Inflammatory macrophage treated with lipopolysaccharide for 4 hours (primary cell): ENCODE measurements at regions not wholly inside any gene's neighbourhood (a gene's known extent, or its start where the extent isn't known, plus 50 kb on each side); places are given as distances from the start of the nearest gene placed in this dataset.
A peak's percentile ranks its signal among the peaks of the same experiment; 100 is the strongest.
"Not testable (repeated sequence)": the region's sequence is repeated elsewhere in the genome, so short reads cannot be mapped to it uniquely, and the experiment has no call there.

ENCODE experiments used
- DNase-seq: peaks from one replicate; pipeline ENCODE4 v3.0.0-alpha.2; 2020

DNA sequence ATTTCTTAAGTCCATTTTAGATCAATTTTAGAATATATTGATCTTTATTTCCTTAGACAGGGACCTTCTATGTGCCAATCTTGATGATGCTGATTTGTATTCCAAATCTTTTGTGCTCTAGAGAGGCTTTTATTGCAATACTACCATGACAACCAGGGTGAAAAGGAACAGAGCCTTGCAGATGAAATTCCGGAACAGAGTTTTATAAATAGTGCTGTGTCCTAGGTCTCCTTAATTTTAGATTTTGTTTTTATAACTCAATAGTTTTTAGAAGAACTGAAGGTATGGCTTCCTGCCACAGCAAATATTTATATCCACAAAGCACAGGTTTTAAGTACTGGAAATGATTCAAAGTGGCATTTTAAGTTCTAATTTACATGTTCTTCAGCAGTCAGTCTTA is 160.2 kb downstream of the PMAIP1 start:
- DNase-seq = no peak

DNA sequence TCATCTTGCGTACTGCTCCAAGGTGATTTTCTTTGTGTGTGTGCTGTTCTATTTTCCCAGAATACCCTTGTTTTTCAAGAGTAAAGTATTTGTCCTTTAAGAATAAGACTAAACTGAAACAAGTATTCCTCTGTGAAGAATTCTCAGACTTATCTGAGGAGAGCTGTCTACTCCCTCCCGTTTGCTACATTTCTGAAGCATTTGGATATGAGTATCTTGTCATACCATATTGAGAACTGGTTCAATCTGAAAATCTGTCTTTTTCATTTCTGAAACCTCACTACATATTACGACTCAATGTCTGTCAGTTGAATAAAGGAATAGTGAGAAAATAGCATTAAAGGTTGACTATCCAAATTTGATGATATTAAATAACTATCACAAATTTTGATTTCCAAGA is 159.4 kb downstream of the PMAIP1 start:
- no peak for DNase-seq

DNA sequence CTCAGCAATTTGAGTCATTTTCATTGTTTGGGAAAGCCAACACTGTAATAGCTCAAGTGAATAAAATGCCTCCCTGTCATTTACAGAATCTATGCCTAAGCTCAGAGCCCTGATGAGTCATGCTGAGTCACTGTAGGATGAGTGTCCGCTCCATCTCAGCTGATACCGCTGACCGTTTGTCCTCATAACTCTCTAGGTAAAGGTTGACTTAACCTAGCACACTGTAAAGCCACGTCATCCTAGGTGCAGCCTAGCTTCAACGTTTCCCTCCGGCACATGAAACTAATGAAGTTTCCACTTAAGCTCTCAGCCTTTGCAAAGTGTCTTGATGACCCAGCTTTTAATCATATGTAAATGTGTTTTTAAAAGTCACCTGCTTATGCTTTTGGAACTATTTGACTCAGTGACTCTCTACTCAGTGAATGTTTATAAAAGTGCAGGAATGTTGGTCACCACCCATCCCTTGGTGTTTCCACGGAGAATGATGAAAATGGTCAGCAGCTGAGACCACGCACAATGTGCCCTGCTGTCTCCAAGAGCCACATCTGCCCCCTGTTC is 154.0 kb downstream of the PMAIP1 start:
- no peak for DNase-seq

DNA sequence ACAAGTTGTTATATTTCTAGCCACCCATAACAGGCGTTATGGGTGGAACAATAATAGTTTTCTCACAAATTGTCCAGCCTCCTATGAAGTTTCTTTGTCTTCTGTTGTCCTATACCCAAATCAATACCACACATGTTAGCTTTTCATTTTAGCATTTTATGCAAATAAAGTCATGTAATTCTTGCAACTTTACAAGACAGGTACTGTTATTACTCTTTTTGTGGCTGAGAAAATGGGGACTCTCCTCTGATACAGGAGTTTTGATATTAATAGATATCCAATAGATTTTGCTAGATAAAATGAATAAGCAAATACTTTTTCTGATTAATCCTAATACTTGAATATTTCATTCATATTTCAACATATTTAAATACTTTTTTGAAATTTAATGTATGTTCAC is 151.0 kb downstream of the PMAIP1 start:
- no peak for DNase-seq

DNA sequence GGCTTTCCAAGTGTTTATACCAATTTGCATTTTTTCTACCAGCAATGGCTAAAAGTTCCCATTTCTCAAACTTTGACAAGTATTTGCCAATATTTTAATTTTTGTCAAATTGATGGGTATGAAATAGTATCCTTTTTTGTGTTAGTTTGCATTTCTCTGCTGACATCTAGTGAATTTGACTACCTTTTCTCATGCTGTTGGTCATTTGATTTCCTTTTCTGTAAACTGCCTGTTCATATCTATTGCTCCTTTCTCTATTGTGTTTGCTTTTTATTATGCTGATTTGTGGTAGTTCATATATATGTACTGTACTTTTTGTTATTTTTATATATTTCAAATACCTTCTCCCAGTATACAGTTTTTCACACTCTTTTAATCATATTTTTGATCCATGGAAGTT is 149.4 kb downstream of the PMAIP1 start:
- no peak for DNase-seq

DNA sequence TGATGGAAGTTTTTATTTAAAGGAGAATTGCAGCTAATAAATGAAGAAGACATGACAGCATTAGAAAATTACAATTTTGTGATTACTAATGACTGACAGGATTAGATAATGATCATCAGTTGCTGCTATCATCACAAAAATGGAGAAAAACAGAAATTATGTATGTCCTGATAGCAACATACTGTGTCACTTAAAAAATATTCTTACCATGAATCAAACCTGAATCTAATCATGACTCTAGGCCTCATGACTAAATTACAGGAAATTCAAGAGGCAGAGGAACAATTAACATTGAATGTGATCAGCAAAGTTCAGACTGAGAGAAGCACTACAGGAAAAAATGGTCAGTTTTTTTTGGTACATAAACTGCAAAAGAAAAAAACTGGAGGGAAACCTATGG is 147.8 kb downstream of the PMAIP1 start:
- DNase-seq = no peak

DNA sequence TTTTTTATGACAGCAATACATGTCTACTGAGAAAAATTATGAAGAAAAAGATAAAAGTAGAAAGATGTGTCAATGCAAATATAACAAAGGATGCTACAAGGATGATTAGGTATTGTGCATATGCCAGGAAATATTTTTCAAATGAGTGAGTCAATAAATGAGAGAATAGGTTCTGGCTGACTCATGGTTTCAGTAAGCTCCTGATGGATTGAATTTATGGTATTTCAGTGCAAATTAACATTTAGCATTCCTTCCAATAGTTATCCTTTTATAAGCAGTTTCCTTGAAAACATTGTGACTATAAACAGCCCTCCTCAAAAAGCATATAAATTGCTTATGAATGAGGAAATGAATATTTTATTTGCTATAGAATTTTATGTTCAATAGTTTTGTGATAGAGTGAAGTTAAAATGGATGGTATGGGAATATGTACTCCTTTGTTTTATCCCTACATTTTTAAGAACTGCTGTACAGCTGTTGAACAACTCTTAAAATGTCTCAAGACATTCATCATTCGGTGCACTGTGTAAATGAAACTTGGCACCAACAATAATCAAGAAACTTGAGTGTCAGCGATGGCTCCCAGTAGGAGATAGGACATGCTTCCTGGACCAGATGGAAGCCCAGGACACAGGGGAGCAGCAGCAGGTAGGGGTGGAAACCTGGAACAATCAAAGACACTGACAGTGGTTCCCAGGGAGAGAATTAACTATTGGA is 144.7 kb downstream of the PMAIP1 start:
- DNase-seq = no peak

DNA sequence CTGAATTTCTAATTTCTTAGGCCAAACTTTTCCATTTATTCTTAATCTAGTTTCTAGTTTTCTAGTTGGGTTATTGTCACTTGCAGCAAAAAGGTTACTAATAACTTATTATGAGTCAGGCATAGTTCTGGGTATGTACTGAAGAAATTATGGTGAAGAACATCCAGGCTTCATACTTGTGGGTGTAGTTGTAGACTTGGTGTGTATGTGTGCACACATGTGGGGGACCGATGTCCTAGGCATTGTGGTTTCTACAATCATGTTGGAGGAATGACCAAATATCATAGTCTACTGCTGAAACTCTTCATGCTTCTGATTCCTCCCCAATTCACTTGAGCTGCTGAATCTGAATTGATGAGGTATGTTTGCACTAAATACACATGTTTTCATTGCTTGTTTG is 141.2 kb downstream of the PMAIP1 start:
- DNase-seq = no peak

DNA sequence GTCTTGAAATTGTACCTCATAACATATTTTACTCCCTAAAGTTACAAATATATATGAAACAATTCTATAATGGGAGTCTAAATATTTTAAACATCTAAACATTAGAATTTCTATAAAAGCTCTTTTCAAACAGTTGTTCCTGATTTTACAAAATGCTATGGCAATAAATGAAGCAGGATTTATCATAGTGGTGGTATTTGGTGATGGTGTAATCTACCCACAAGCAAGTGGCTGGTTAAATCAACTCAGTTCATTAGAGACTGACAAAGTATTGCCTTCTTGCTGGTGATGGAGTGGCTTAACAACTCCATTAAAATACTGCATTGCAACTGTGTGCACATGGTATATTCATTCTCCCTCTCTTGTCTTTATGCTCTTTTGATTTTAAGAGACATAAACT is 138.9 kb downstream of the PMAIP1 start:
- no peak for DNase-seq

DNA sequence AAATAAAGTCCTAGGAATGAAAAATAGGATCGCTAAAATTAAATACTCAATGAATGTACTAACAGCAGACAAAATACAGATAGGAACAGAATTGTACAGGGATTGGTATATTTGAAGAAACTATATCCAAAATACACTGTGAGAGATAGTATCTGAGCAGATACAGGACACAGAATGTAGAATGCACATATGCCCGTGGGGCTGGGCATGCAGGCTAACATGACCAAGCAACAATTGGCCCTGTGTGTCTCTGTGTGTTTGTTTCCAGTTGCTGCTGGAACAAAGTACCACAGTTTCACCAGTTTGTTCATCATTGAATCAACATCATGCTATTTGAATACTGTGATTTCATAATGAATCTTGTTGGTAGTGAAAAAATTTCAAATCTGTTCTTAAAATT is 127.6 kb downstream of the PMAIP1 start:
- DNase-seq = no peak

DNA sequence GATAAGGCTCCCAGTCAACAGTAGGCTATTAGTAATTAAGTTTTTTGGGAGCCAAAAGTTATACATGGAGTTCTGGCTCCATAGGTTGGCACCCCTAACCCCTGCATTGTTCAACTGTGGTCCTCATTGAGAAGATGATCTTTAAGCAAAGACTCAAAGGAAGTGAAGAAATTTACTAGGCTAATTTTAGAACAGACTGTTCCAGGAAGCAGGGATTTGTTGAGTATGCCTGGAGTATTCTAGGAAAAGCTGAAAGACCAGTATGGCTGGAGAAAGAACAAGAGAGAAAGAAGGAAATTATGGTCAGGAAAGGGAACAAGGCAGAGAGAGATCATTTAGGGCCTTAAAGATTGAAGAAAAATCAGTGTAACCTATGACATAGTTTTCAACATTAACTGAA is 125.1 kb downstream of the PMAIP1 start:
- DNase-seq = no peak

DNA sequence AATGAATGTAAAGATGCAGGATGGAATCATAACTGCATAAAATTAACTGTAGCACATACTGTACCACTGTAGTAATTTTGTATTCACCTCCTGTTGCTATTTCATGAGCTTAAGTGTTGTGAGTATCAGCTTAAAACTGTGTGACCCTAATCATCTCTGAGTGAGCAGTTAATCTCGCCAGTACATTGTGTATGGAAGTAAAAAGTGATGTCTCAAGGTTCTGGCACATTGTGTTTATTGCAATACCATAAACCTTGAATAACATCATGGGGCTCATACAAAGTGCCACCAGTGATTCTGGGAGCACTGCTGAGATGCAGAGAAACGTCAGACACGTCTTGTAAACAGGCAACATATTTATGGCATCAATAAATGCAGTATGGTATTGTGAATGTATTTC is 124.5 kb downstream of the PMAIP1 start:
- no peak for DNase-seq

DNA sequence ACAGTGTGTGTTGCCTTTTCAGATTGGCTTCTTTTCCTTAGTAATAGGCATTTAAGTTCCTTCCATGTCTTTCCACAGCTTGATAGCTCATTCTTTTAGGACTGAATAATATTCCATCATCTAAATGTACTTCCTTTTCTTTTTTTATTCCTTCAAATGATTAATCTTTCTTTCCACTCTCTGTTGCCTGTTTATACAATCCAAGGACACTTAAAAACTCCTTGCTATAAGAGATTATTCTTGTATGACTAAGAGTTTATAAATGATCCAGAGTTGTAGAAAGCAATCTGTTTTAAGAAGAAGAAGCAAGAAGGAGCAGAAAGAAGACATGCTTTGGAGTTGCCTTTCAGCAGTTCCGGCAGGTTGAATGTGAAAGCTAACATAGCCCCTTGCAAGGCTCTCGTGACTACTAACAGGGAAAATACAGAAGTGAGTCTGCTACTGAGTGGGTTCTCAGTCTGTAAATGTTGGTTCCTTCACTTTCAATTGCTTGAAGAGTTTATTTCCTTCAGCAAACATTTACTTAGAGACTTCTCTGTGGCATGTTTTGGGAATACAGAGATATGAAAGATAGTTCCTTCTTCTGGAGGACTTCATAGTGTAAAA is 123.0 kb downstream of the PMAIP1 start:
- peak; percentile 1 for DNase-seq

DNA sequence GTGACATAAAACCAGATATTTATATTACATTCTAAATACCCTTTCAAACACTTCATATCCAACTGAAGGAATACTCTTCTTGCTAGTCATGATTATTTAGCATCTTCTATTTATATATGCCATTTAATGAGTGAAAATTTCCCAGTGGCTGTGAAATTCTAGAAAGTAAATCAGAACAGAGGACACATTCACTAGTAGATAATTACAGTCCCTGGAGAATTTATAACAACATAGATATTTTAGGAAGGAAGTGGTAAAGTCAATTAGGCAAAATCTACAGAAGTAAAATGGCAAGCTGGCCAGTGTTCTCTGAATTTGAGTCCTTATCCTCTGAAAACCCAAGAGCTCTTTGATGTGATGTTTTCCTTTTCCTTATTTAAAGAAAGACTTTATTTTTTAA is 121.8 kb downstream of the PMAIP1 start:
- DNase-seq = no peak

DNA sequence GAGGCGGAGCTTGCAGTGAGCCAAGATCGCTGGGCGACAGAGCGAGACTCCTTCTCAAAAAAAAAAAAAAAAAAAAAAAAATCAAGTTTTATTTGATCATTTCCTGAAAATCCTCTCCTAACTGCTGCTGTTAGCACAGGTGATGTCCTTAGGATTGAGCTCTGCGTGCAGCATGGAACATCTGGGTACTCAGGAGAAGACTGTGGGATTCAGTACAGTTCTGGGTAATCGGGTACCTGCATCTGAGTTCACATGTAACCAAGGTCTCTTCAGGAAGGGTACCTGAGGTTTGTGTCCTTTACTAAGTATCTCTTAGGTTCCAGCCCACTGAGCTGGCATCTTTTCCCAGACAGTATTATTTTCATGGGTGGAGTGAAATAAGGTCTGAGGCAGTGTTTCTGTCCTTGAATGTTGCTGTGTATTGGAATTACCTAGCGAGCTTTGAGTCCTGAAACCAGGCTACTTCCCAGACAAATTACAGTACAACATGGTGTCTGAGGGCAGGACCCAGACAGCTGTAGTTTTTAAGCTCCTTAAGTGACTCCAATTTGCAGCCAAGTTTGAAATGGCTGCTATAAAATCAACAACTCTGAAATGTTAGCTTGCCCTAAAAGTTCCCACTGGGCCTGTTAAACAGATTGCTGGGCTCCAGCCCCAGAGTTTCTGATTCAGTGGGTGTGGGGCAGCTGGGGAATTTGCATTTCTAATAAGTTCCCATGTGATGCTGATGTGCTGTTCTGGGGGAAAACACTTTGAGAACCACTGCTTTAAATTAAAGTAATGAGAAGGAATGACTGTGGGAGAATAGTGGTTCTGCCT is 120.5 kb downstream of the PMAIP1 start:
- no peak for DNase-seq

DNA sequence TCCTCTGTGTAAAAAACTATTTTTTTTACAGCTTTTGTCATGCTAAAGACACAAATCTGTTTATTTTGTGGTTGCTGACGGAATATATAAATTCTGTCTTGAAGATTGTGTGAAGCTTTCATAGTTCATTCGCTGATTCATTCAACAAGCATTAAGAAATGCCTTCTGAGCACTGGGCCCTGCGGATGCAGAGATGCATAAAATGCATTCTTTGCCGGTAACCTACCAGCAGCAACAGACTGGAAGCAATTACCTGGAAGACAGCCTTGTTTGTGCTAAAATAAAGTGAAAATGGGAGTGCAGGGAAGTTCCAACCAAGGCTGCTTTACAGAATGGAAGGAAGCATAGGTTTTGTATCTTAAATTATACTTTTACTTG is 119.7 kb downstream of the PMAIP1 start:
- DNase-seq = no peak

DNA sequence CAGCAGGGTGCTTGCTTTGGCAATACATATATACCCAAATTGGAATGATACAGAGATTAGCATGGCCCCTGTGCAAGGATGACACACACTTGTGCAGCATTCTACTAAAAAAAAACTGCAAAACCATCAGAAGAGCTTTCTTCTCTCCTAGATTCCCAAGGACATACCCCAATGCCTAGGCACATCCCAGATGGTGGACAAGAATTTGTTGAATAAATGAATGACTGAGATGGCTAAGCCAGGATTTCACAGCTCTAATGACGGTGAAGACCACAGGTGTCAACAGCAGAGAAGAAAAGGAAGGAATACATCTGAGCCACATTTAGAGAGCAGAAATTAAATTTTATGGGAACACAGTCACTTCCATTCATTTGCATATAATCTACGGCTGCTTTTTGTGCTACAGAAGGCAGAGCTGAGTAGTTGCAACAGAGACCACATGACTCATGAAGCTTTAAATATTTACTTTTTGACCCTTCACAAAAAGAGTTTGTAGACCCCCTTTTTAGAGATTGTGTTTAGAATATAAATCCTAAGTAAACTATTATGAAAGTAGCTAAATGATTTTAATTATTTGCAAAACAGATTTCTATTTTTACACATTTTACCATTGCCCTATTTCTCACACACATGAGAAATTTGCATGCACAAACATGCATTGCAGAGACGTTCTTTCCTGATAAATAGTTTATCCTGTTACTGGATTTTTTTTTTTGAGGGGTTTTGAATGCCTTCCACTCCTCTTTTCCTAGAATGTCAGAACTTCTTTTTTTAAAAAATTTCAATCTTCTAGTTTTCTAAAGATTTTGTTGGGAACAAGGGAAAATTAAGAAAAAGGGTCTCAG is 119.0 kb downstream of the PMAIP1 start:
- no peak for DNase-seq

DNA sequence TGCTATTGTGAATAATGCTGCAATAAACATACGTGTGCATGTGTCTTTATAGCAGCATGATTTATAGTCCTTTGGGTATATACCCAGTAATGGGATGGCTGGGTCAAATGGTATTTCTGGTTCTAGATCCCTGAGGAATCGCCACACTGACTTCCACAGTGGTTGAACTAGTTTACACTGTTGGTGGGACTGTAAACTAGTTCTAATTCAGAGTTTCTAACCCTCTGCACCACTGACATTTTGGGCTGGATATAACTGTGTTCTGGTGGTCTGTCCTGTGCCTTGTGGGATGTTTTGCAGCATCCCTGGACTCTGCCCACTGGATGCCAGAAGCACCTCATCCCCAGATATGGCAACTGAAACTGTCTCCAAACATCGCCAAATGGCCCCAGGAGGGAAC is 118.3 kb downstream of the PMAIP1 start:
- peak; percentile 1 for DNase-seq

DNA sequence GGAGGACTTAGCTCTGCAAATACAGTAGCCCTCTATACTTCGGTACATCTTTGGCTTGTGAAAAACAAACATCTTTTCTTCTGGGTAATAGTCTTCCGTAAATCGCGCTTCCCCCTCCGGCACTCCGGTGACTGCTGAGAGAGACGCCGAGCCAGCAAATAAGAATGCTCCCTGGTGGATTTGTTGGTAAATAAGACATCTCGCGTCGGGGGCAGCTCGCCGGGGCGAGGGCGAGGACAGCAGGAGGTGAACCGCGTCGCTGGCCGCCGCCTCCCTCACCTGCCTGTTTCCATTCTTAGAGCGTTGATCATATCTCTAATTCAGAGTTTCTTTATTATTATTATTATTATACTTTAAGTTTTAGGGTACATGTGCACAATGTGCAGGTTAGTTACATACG is 117.6 kb downstream of the PMAIP1 start:
- no peak for DNase-seq

DNA sequence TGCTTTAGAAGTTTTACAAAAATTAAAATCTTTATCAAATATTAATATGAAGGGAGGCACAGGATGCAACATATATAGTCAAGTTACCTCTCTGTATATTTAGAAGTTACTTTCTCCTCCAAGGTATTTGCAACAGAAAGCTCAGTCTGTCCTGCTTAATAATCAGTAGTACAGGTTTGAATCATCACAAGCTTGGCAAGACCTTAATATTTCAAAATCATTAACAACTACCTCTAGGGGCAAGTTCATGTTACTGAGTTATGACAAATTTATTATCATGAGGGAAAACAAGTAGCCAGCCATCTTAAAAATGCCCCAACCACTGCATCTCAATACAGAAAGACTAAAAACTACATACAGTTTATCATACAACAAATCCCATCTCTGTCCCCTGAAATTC is 116.0 kb downstream of the PMAIP1 start:
- DNase-seq = not testable (repeated sequence)

DNA sequence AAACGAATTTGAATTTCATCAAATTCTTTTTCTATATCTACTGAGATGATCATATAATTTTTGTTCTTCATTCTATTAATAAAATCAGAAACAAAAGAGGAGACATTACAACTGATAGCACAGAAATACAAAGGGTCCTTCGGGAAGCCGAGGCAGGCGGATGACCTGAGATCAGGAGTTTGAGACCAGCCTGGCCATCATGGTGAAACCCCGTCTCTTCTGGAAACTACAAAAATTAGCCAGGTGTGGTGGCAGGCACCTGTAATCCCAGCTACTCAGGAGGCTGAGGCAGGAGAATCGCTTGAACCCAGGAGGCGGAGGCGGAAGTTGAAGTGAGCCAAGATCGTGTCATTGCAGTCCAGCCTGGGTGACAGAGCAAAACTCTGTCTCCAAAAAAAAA is 113.4 kb downstream of the PMAIP1 start:
- DNase-seq = not testable (repeated sequence)

DNA sequence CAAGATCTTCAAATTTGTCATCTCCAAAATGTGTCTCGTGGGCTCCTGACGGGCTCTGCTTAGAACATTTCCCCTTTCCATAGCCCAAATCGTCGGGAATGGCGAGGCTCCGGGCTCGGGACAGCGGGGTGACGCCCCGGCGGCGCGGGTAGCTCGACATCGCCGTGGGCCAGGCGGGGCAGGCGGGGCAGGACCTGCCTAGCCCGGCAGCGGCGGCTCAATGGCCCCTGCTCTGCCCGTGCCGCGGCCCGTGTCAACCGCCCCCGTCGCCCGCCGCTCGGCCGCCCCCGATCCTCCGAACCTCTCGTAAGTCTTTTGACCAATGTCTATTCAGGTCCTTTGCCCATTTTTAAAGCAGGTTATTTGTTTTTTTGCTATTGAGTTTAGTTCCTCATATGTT is 111.2 kb downstream of the PMAIP1 start:
- DNase-seq = no peak

DNA sequence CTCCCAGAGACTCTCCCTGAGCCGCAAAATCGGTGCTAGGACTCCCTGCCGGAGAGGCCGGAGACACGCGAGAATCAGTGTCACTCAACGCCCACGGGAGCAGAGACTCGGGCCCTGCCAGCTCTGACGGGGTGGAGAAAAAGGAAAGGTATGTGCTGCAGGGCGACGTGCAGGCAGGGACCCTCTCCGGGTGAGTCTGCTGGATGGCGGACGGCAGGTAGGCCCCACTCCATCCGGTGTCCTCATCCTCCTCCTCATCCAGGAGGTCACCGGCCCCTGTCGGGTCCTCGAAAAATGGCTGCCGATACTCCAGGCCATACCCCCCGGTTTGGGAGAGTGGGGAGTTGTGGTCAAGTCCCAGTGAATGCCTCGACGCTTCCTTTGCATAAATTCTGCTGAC is 110.7 kb downstream of the PMAIP1 start:
- no peak for DNase-seq
